OCI-LY1 (cell line): ENCODE measurements at regions not wholly inside any gene's neighbourhood (a gene's known extent, or its start where the extent isn't known, plus 50 kb on each side); places are given as distances from the start of the nearest gene placed in this dataset.

Experiments used
- H2AFZ ChIP-seq: fragments of 200-600 bp; sonication (generic), shearing (Covaris generic); 2 replicates; pipeline ENCODE4 v1.6.0; 2014; ENCODE audit warnings: antibody characterized with exemption, mild to moderate bottlenecking, low read length
- H3F3A ChIP-seq: fragments of 200-600 bp; sonication (generic), shearing (Covaris generic); 2 replicates; pipeline ENCODE4 v1.6.0; 2014; ENCODE audit warnings: mild to moderate bottlenecking, antibody characterized with exemption, low read length, moderate library complexity; ENCODE audit not compliant: insufficient read depth
- H3K27ac ChIP-seq: fragments of 200-600 bp; sonication (generic); 2 replicates; pipeline ENCODE4 v1.5.1; 2014; ENCODE audit warnings: low read length, mixed run types, mild to moderate bottlenecking, low read depth; ENCODE audit not compliant: poor library complexity, severe bottlenecking
- H3K27me3 ChIP-seq: fragments of 200-600 bp; sonication (generic); 2 replicates; pipeline ENCODE4 v1.6.0; 2014; ENCODE audit warnings: antibody characterized with exemption, mild to moderate bottlenecking, low read length, moderate library complexity; ENCODE audit not compliant: insufficient read depth
- H3K36me3 ChIP-seq: fragments of 200-600 bp; sonication (generic); 2 replicates; pipeline ENCODE4 v1.6.1; 2014; ENCODE audit warnings: mild to moderate bottlenecking, antibody characterized with exemption, low read length, moderate library complexity, mixed read lengths; ENCODE audit not compliant: insufficient read depth
- H3K4me1 ChIP-seq: fragments of 200-600 bp; sonication (generic); 2 replicates; pipeline ENCODE4 v1.5.1; 2014; ENCODE audit warnings: mild to moderate bottlenecking, low read length, moderate library complexity; ENCODE audit not compliant: insufficient read depth, severe bottlenecking
- H3K4me2 ChIP-seq: fragments of 200-600 bp; sonication (generic), shearing (Covaris generic); 2 replicates; pipeline ENCODE4 v1.6.1; 2014; ENCODE audit warnings: low read length
- H3K4me3 ChIP-seq: fragments of 200-600 bp; sonication (generic); 2 replicates; pipeline ENCODE4 v1.5.1; 2014; ENCODE audit warnings: low read length, low read depth, mild to moderate bottlenecking, mixed read lengths; ENCODE audit not compliant: poor library complexity, severe bottlenecking
- H3K79me2 ChIP-seq: fragments of 200-600 bp; shearing (Covaris generic); 2 replicates; pipeline ENCODE4 v1.6.1; 2016; ENCODE audit warnings: mixed run types, low read length, mixed read lengths; ENCODE audit not compliant: insufficient read depth
- H3K9ac ChIP-seq: fragments of 200-600 bp; sonication (generic), shearing (Covaris generic); 2 replicates; pipeline ENCODE4 v1.6.1; 2014; ENCODE audit warnings: mild to moderate bottlenecking, low read length, mixed read lengths
- H3K9me2 ChIP-seq: fragments of 200-600 bp; sonication (generic), shearing (Covaris generic); 2 replicates; pipeline ENCODE4 v1.6.1; 2014; ENCODE audit warnings: low read depth, mild to moderate bottlenecking, low read length, mixed read lengths
- H3K9me3 ChIP-seq: fragments of 200-600 bp; shearing (Covaris generic); 2 replicates; pipeline ENCODE4 v1.6.1; 2014; ENCODE audit warnings: low read length, mixed read lengths
- H4K20me1 ChIP-seq: fragments of 200-600 bp; sonication (generic), shearing (Covaris generic); 2 replicates; pipeline ENCODE4 v1.6.0; 2016; ENCODE audit warnings: mild to moderate bottlenecking, low read length; ENCODE audit not compliant: insufficient read depth
- CTCF ChIP-seq: fragments of 200-600 bp; sonication (generic), shearing (Covaris generic); IDR thresholded peaks from 2 replicates; pipeline ENCODE4 v1.5.1; 2017; ENCODE audit warnings: mild to moderate bottlenecking, antibody characterized with exemption, low read length, moderate library complexity, mixed read lengths
- EZH2 ChIP-seq: fragments of 200-600 bp; sonication (generic), shearing (Covaris generic); IDR thresholded peaks from 2 replicates; pipeline ENCODE4 v1.8.0; 2017; ENCODE audit warnings: borderline replicate concordance, mixed run types, mild to moderate bottlenecking, antibody characterized with exemption, low read length, moderate library complexity, mixed read lengths

GRCh38 chr4:157590679-157591078 is 370.2 kb downstream of the GRIA2 start:
- Histone ChIP-seq H3K27me3 (no peaks in the 10 kb centered on the region), H3K4me2 (no peak overlapping the region), H4K20me1 (no peaks in the 10 kb centered on the region), H3K4me3 (no peak overlapping the region), H2AFZ (no peak overlapping the region), H3K27ac (no peak overlapping the region), H3K9me2 (no peaks in the 10 kb centered on the region), H3K79me2 (no peaks in the 10 kb centered on the region), H3K9ac (no peak overlapping the region), H3F3A (no peaks in the 10 kb centered on the region), H3K4me1 (no peaks in the 10 kb centered on the region), H3K9me3 (no peaks in the 10 kb centered on the region), H3K36me3 (no peaks in the 10 kb centered on the region)
- no peak for TF ChIP-seq EZH2
- no peak for TF ChIP-seq CTCF

- no peaks in the 10 kb centered on the region for H3K4me1 ChIP-seq
- H3K27ac ChIP-seq, result no peak overlapping the region
- H3K27me3 ChIP-seq, result no peaks in the 10 kb centered on the region
- no peak overlapping the region for H3K4me2 ChIP-seq
- H2AFZ ChIP-seq, result no peak overlapping the region
- no peaks in the 10 kb centered on the region for H3K9me3 ChIP-seq
- no peaks in the 10 kb centered on the region for H3K79me2 ChIP-seq
- H3K9ac ChIP-seq, result no peak overlapping the region
- H3K4me3 ChIP-seq, result no peak overlapping the region
- no peaks in the 10 kb centered on the region for H3F3A ChIP-seq
- H4K20me1 ChIP-seq, result no peaks in the 10 kb centered on the region
- H3K36me3 ChIP-seq, result no peaks in the 10 kb centered on the region
- TF ChIP-seq EZH2 (no peak), CTCF (no peak)
- H3K9me2 ChIP-seq, result no peaks in the 10 kb centered on the region
These were observed 367.3 kb downstream of the GRIA2 start for GRCh38 chr4:157587681-157588423.

- no peaks in the 10 kb centered on the region for H3F3A ChIP-seq
- H2AFZ ChIP-seq, result no peak overlapping the region
- H3K36me3 ChIP-seq, result no peaks in the 10 kb centered on the region
- H4K20me1 ChIP-seq, result no peaks in the 10 kb centered on the region
- H3K4me2 ChIP-seq, result no peak overlapping the region
- no peak for TF ChIP-seq CTCF
- no peak for TF ChIP-seq EZH2
- no peaks in the 10 kb centered on the region for H3K9me2 ChIP-seq
- H3K9me3 ChIP-seq, result no peaks in the 10 kb centered on the region
- no peak overlapping the region for H3K9ac ChIP-seq
- no peaks in the 10 kb centered on the region for H3K27me3 ChIP-seq
- no peak overlapping the region for H3K27ac ChIP-seq
- H3K79me2 ChIP-seq, result no peaks in the 10 kb centered on the region
- no peaks in the 10 kb centered on the region for H3K4me1 ChIP-seq
- H3K4me3 ChIP-seq, result no peak overlapping the region
These were observed 361.6 kb downstream of the GRIA2 start for GRCh38 chr4:157582141-157582540.
